C4-2B (cell line): ENCODE measurements at regions not wholly inside any gene's neighbourhood (a gene's known extent, or its start where the extent isn't known, plus 50 kb on each side); places are given as distances from the start of the nearest gene placed in this dataset.

Source experiments
- CTCF ChIP-seq: fragments of 450-650 bp; conservative IDR thresholded peaks from 2 replicates; pipeline ENCODE4 v1.5.1; 2017; ENCODE audit warnings: mild to moderate bottlenecking
- ZFX ChIP-seq: fragments of 450-650 bp; IDR thresholded peaks from 2 replicates; pipeline ENCODE4 v1.6.1; 2017

DNA sequence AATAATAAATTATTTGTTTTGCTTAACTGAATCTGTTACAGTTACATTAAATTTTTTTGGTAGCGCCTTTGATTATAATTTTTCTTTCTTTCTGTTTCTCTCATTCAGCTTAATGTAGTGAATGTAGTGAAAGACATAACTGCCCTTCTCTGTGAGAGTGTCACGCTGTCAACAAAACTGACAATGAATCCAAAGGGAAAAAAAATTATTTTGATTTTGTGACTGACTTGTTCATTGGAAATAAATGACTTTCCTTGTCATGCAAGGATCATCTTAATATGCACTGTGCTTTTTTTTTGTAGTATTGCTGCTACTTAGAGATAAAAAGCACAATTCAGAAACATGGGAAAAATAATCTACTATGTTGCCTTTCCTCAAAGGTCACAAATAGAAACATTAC, 1196.4 kb downstream of the PCDH17 start:
- TF ChIP-seq CTCF: no peak
- TF ChIP-seq ZFX: no peak
